H1 (cell line): ENCODE measurements at regions not wholly inside any gene's neighbourhood (a gene's known extent, or its start where the extent isn't known, plus 50 kb on each side); places are given as distances from the start of the nearest gene placed in this dataset.

Experiments
- CTCF ChIA-PET: fragments of 300-600 bp; sonication (Branson Sonifier 250); formaldehyde crosslinking; loops from one replicate; lab custom pipeline; 2021; ENCODE audit not compliant: partially characterized antibody; lab: Charles Lee
- POLR2A ChIA-PET: fragments of 300-600 bp; sonication (Branson Sonifier 250); formaldehyde crosslinking; loops from one replicate; lab custom pipeline; 2021; ENCODE audit warnings: inconsistent platforms; ENCODE audit not compliant: partially characterized antibody; lab: Charles Lee
- DNase-seq, 2 experiments: peaks; one replicate each; pipeline versions ENCODE4 v3.0.0 to v3.0.0-alpha.2; 2010 to 2022; ENCODE audit warnings: low spot score in 2 of 2, low read depth in 1 of 2, mixed read lengths in 1 of 2
- FAIRE-seq: peaks from 2 replicates; lab custom pipeline; 2011; peaks lifted over from hg19 to GRCh38; lab: Jason Lieb, UNC
- H2AFZ ChIP-seq: 2 replicates; pipeline ENCODE4 v1.8.1; 2012; ENCODE audit warnings: low read length, inconsistent platforms
- H2AK5ac ChIP-seq: 2 replicates; pipeline ENCODE4 v1.6.1; 2013; ENCODE audit warnings: low read depth, low read length
- H2BK120ac ChIP-seq: replicated peaks from 2 replicates; pipeline ENCODE3; 2013; ENCODE audit warnings: low read depth, low read length, inconsistent platforms
- H2BK12ac ChIP-seq: 2 replicates; pipeline ENCODE4 v1.6.1; 2013; ENCODE audit warnings: low read depth, low read length
- H2BK15ac ChIP-seq: 2 replicates; pipeline ENCODE4 v1.6.1; 2013; ENCODE audit warnings: low read length
- H2BK20ac ChIP-seq: 2 replicates; pipeline ENCODE4 v1.6.1; 2013; ENCODE audit warnings: low read length
- H2BK5ac ChIP-seq: 2 replicates; pipeline ENCODE4 v1.6.1; 2013; ENCODE audit warnings: low read depth, low read length
- H3K14ac ChIP-seq: 2 replicates; pipeline ENCODE4 v1.6.1; 2013; ENCODE audit warnings: inconsistent platforms; ENCODE audit not compliant: insufficient read length
- H3K18ac ChIP-seq: 2 replicates; pipeline ENCODE4 v1.6.1; 2013; ENCODE audit warnings: low read length; ENCODE audit errors: extremely low read depth
- H3K23ac ChIP-seq: 2 replicates; pipeline ENCODE4 v1.6.1; 2013; ENCODE audit warnings: inconsistent platforms; ENCODE audit not compliant: insufficient read length
- H3K23me2 ChIP-seq: 2 replicates; pipeline ENCODE4 v1.6.1; 2013; ENCODE audit warnings: low read depth, low read length
- H3K27ac ChIP-seq: 2 replicates; pipeline ENCODE4 v1.6.1; 2011; ENCODE audit warnings: low read depth, low read length, inconsistent platforms
- H3K27me3 ChIP-seq, 4 experiments: replicated peaks in 1 of 4; 1 replicate in 1 of 4; 2 replicates in 3 of 4; pipeline versions ENCODE4 v1.6.1 to v1.8.1; 2011 to 2013; ENCODE audit warnings: low read length in 3 of 4, mild to moderate bottlenecking in 3 of 4, inconsistent platforms in 2 of 4, mixed read lengths in 2 of 4, moderate library complexity in 1 of 4; ENCODE audit not compliant: control insufficient read depth in 3 of 4, insufficient read depth in 3 of 4; ENCODE audit errors: extremely low read depth in 1 of 4
- H3K36me3 ChIP-seq, 4 experiments: 2 replicates each; pipeline versions ENCODE4 v1.6.1 to v1.8.1; 2011 to 2013; ENCODE audit warnings: mild to moderate bottlenecking in 4 of 4, low read length in 3 of 4, moderate library complexity in 2 of 4, control low read depth in 1 of 4, inconsistent platforms in 1 of 4; ENCODE audit not compliant: insufficient read depth in 4 of 4, control insufficient read depth in 2 of 4
- H3K4ac ChIP-seq: replicated peaks from 2 replicates; pipeline ENCODE3; 2013; ENCODE audit warnings: low read length, low read depth, mixed read lengths, inconsistent platforms; ENCODE audit not compliant: insufficient read length
- H3K4me1 ChIP-seq, 4 experiments: replicated peaks in 1 of 4; 1 replicate in 1 of 4; 2 replicates in 3 of 4; pipeline versions ENCODE4 v1.6.1 to v1.8.1; 2011 to 2013; ENCODE audit warnings: low read length in 3 of 4, inconsistent platforms in 2 of 4, mixed read lengths in 1 of 4; ENCODE audit not compliant: insufficient read depth in 4 of 4, control insufficient read depth in 3 of 4
- H3K4me2 ChIP-seq, 2 experiments: 2 replicates each; pipeline versions ENCODE4 v1.6.1 to v1.8.1; 2011 to 2013; ENCODE audit warnings: low read depth in 2 of 2, low read length in 2 of 2, control low read depth in 1 of 2, inconsistent platforms in 1 of 2, mild to moderate bottlenecking in 1 of 2; ENCODE audit not compliant: insufficient read depth in 1 of 2
- H3K4me3 ChIP-seq, 4 experiments: fragments of 200-600, 300-600 bp in 1 of 4; sonication (generic), shearing (Covaris generic), sonication (Bioruptor Twin) in 1 of 4; 2 replicates each; pipeline versions ENCODE4 v1.5.1 to v1.8.1; 2011 to 2016; ENCODE audit warnings: low read length in 4 of 4, low read depth in 3 of 4, control low read depth in 2 of 4, inconsistent platforms in 2 of 4, mild to moderate bottlenecking in 2 of 4, mixed read lengths in 1 of 4, moderate library complexity in 1 of 4; ENCODE audit not compliant: insufficient read depth in 2 of 4; ENCODE audit errors: extremely low read depth in 1 of 4
- H3K56ac ChIP-seq: replicated peaks from 2 replicates; pipeline ENCODE3; 2013; ENCODE audit warnings: low read depth, mild to moderate bottlenecking, mixed read lengths, low read length, inconsistent platforms; ENCODE audit not compliant: insufficient read length
- H3K79me1 ChIP-seq: 2 replicates; pipeline ENCODE4 v1.6.1; 2013; ENCODE audit warnings: low read depth, low read length, control low read depth
- H3K79me2 ChIP-seq, 2 experiments: 2 replicates each; pipeline versions ENCODE4 v1.6.1 to v1.8.1; 2012 to 2013; ENCODE audit warnings: low read length in 2 of 2, mild to moderate bottlenecking in 2 of 2, inconsistent platforms in 1 of 2; ENCODE audit not compliant: insufficient read depth in 2 of 2, control insufficient read depth in 1 of 2
- H3K9ac ChIP-seq, 4 experiments: replicated peaks in 1 of 4; 1 replicate in 1 of 4; 2 replicates in 3 of 4; pipeline versions ENCODE4 v1.6.1 to v1.8.1; 2011 to 2013; ENCODE audit warnings: low read depth in 3 of 4, low read length in 3 of 4, control low read depth in 2 of 4, mild to moderate bottlenecking in 2 of 4, moderate library complexity in 2 of 4, inconsistent platforms in 1 of 4; ENCODE audit errors: extremely low read depth in 1 of 4
- H3K9me3 ChIP-seq, 2 experiments: 2 replicates each; pipeline versions ENCODE4 v1.6.1 to v1.8.1; 2012 to 2013; ENCODE audit warnings: mild to moderate bottlenecking in 2 of 2, moderate library complexity in 2 of 2, control low read depth in 1 of 2, inconsistent platforms in 1 of 2, low read depth in 1 of 2, low read length in 1 of 2, mixed read lengths in 1 of 2; ENCODE audit not compliant: insufficient read depth in 2 of 2
- H4K20me1 ChIP-seq, 2 experiments: replicated peaks in 1 of 2; 2 replicates each; pipeline versions ENCODE3 to v1.8.1; 2011 to 2013; ENCODE audit warnings: inconsistent platforms in 2 of 2, low read length in 2 of 2, mild to moderate bottlenecking in 1 of 2; ENCODE audit not compliant: insufficient read depth in 2 of 2, control insufficient read depth in 1 of 2
- H4K5ac ChIP-seq: 2 replicates; pipeline ENCODE4 v1.6.1; 2013; ENCODE audit warnings: low read length, low read depth, mixed read lengths, inconsistent platforms; ENCODE audit not compliant: insufficient read length
- H4K8ac ChIP-seq: 2 replicates; pipeline ENCODE4 v1.8.0; 2013; ENCODE audit warnings: mild to moderate bottlenecking, moderate library complexity, low read length, inconsistent platforms; ENCODE audit not compliant: insufficient read depth; ENCODE audit errors: extremely low read depth
- H4K91ac ChIP-seq: replicated peaks from 2 replicates; pipeline ENCODE3; 2013; ENCODE audit warnings: low read length, mixed read lengths, inconsistent platforms; ENCODE audit not compliant: insufficient read length
- EGR1 ChIP-seq: IDR thresholded peaks from 2 replicates; pipeline ENCODE4 v1.6.1; 2011; ENCODE audit warnings: low read depth, low read length, borderline replicate concordance
- TAF7 ChIP-seq: optimal IDR thresholded peaks from 2 replicates; pipeline ENCODE3; 2011; ENCODE audit warnings: low read depth, mild to moderate bottlenecking, inconsistent platforms, low read length, moderate library complexity, borderline replicate concordance
- WGBS, 2 experiments: shearing (Covaris generic) in 1 of 2; methylation state at CpG; one replicate each; pipeline versions ENCODE4 v1.1.6 to v1.1.7; 2013 to 2015; ENCODE audit warnings: low lambda C conversion rate in 2 of 2, mixed read lengths in 2 of 2, inconsistent platforms in 1 of 2, low coverage in 1 of 2, missing lambda C conversion rate in 1 of 2; ENCODE audit not compliant: insufficient replicate concordance in 2 of 2, insufficient coverage in 1 of 2, insufficient read length in 1 of 2; ENCODE audit errors: extremely low coverage in 1 of 2, missing lambda C conversion rate in 1 of 2; 5-methylcytosine and 5-hydroxymethylcytosine counted together

- Histone ChIP-seq H3K56ac (no peak overlapping the region), H3K23ac (no peak overlapping the region), H4K8ac (no peak overlapping the region), H2AK5ac (no peak overlapping the region), H3K23me2 (no peaks in the 10 kb centered on the region), H4K20me1 (no peaks in the 10 kb centered on the region), H3K4me3 (no peak overlapping the region), H3K36me3 (no peaks in the 10 kb centered on the region), H3K9me3 (no peaks in the 10 kb centered on the region), H3K18ac (no peak overlapping the region), H3K27me3 (peaks cover 0 to 1% (median 0%) of the 10 kb centered on the region in 4 experiments; a peak in 1 of 7 replicates), H4K91ac (no peak overlapping the region), H3K4me1 (no peaks in the 10 kb centered on the region), H2BK5ac (no peak overlapping the region), H4K5ac (no peak overlapping the region), H2BK15ac (no peak overlapping the region), H2BK120ac (no peak overlapping the region), H3K27ac (no peak overlapping the region), H3K14ac (no peak overlapping the region), H3K4me2 (no peak overlapping the region), H3K9ac (no peak overlapping the region), H2AFZ (no peak overlapping the region), H2BK12ac (no peak overlapping the region), H3K79me1 (no peaks in the 10 kb centered on the region), H3K79me2 (no peaks in the 10 kb centered on the region), H2BK20ac (no peak overlapping the region), H3K4ac (no peak overlapping the region)
- WGBS, 2 experiments, result 95% methylated on average over 11 of the region's 11 CpGs; no CpG with 5 or more reads in 1 of the 2 experiments
- POLR2A ChIA-PET, result no interaction called here
- CTCF ChIA-PET, result interaction anchor here (1.0 to 1.4 kb wide), 3 partner anchors 9 to 76 kb away, joined by 3 read pairs; no protein-coding TSS in a partner anchor
- no peak for DNase-seq
- FAIRE-seq, result no peak
- TF ChIP-seq EGR1 (no peak), TAF7 (no peak)
Observed at GRCh38 chr18:45350404-45351156, 264.7 kb upstream of the SLC14A2 start.
